Muscle layer of duodenum (tissue), 2 donors: ENCODE measurements at regions not wholly inside any gene's neighbourhood (a gene's known extent, or its start where the extent isn't known, plus 50 kb on each side); places are given as distances from the start of the nearest gene placed in this dataset.
"Not testable (repeated sequence)": the region's sequence is repeated elsewhere in the genome, so short reads cannot be mapped to it uniquely, and the experiment has no call there.

ENCODE experiments used
- H3K27ac ChIP-seq: one replicate; pipeline ENCODE4 v1.7.0; 2013; ENCODE audit warnings: mild to moderate bottlenecking, low read length
- H3K27me3 ChIP-seq: one replicate; pipeline ENCODE4 v1.7.0; 2013; ENCODE audit warnings: low read depth, mild to moderate bottlenecking, control low read depth, low read length
- H3K36me3 ChIP-seq, 2 donors: one replicate each; pipeline ENCODE4 v1.7.0; 2013; ENCODE audit warnings: low read length in 2 of 2, control low read depth in 1 of 2, mild to moderate bottlenecking in 1 of 2; ENCODE audit not compliant: insufficient read depth in 2 of 2, control insufficient read depth in 1 of 2
- H3K4me1 ChIP-seq, 2 donors: one replicate each; pipeline ENCODE4 v1.7.0; 2013; ENCODE audit warnings: low read length in 2 of 2, mild to moderate bottlenecking in 2 of 2, control low read depth in 1 of 2, moderate library complexity in 1 of 2; ENCODE audit not compliant: insufficient read depth in 2 of 2, control insufficient read depth in 1 of 2
- H3K4me3 ChIP-seq, 2 donors: one replicate each; pipeline ENCODE4 v1.7.0; 2013; ENCODE audit warnings: low read length in 2 of 2, low read depth in 1 of 2, mild to moderate bottlenecking in 1 of 2
- H3K9me3 ChIP-seq, 2 donors: one replicate each; pipeline ENCODE4 v1.7.0; 2013; ENCODE audit warnings: low read length in 2 of 2, control low read depth in 1 of 2, mild to moderate bottlenecking in 1 of 2; ENCODE audit not compliant: control insufficient read depth in 1 of 2
- donor health status: healthy.

DNA sequence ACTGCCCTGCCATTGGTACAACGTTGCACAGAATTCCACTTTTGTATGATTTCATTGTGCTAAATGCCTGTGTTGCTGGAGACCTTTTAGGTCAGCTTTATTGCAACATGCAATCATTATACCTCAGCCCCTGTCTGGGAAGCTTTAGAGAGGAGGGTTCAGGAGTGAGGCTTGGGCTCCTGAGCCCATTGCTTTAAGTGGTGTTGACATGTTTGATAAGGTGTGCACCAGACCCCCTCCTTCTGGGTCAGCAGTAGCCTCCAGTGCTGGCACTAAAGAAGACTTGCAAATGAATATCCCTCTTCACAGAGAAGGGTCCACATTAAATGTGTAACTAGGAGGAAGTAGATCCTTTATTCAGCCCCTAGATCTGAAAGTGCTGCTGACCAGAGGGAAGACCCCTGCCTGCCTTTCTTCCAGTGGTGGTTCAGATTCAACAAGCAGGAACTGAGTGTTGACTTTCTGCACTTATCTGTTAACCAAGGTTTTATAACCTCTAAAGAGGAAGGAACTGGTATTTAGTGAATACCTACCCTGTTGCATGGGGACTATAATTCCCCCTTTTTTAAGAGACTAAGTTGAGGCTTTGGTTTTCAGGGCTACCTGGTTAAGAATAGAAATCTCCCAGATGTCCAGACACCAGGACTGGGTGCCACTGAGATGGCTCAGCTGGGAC, 369.4 kb upstream of the IGFBP3 start:
- H3K4me3 ChIP-seq: no peak overlapping the region

DNA sequence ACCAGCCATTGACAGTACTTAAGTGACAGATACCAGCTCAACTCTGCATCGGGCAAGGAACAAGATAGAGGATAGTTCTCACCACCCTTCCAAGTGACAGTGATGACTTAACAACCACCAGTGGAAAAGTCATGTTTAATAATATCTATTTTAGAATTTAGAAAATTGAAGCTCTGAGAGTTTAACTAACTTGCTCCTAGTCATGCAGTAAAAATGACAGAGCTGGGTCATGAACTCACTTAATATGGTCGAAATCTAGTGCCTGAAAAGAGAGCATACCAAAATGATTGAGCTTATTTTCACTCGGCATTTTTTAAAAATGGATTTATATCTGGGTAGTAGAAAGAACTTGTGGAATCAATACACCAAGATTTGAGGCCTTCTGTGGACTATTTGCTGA, 367.8 kb upstream of the IGFBP3 start:
- H3K4me3 ChIP-seq: no peak overlapping the region
- H3K36me3 ChIP-seq: no peaks in the 10 kb centered on the region
- H3K4me1 ChIP-seq: peaks cover 3 to 7% of the 10 kb centered on the region in 2 donors
- no peaks in the 10 kb centered on the region for H3K27me3 ChIP-seq
- H3K27ac ChIP-seq: no peak overlapping the region
- H3K9me3 ChIP-seq: no peaks in the 10 kb centered on the region

More for the DNA sequence above, 369.4 kb upstream of the IGFBP3 start:
- Histone ChIP-seq H3K9me3 (no peaks in the 10 kb centered on the region), H3K36me3 (no peaks in the 10 kb centered on the region), H3K27me3 (no peaks in the 10 kb centered on the region), H3K4me1 (peaks cover 3 to 7% of the 10 kb centered on the region in 2 donors), H3K27ac (no peak overlapping the region)

GRCh38 chr7:46288010-46288409, 366.9 kb upstream of the IGFBP3 start:
- Histone ChIP-seq H3K4me1 (peaks cover 3 to 7% of the 10 kb centered on the region in 2 donors), H3K9me3 (no peaks in the 10 kb centered on the region), H3K27me3 (no peaks in the 10 kb centered on the region), H3K27ac (no peak overlapping the region), H3K36me3 (no peaks in the 10 kb centered on the region), H3K4me3 (no peak overlapping the region)

DNA sequence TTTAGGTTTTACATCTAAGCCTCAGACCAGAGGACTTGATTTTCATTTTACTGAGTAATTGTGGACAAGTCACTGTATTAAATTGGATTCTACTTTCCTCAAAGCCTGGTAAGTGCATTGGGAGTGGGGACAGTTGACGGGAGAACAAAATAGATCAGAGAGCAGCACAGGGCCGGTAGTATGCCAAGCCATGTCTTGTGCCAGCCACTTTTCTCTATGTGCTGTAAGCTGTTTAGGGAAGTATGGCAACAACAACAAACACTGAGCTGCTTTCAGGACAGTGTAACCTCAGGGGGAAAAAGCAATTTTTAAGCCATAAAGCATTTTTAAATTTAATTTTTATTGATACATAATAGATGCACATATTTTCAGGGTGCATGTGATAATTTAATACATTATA, 365.9 kb upstream of the IGFBP3 start:
- H3K4me1 ChIP-seq: peaks cover 2 to 7% of the 10 kb centered on the region in 2 donors
- H3K27ac ChIP-seq: no peak overlapping the region
- H3K4me3 ChIP-seq: no peak overlapping the region
- no peaks in the 10 kb centered on the region for H3K9me3 ChIP-seq
- H3K27me3 ChIP-seq: no peaks in the 10 kb centered on the region
- no peaks in the 10 kb centered on the region for H3K36me3 ChIP-seq

- Histone ChIP-seq H3K27ac (no peak overlapping the region), H3K27me3 (no peaks in the 10 kb centered on the region), H3K4me1 (peaks cover 0 to 7% of the 10 kb centered on the region in 2 donors), H3K36me3 (no peaks in the 10 kb centered on the region), H3K4me3 (no peak overlapping the region), H3K9me3 (no peaks in the 10 kb centered on the region)
These were observed 365.3 kb upstream of the IGFBP3 start for GRCh38 chr7:46286356-46286755.

DNA sequence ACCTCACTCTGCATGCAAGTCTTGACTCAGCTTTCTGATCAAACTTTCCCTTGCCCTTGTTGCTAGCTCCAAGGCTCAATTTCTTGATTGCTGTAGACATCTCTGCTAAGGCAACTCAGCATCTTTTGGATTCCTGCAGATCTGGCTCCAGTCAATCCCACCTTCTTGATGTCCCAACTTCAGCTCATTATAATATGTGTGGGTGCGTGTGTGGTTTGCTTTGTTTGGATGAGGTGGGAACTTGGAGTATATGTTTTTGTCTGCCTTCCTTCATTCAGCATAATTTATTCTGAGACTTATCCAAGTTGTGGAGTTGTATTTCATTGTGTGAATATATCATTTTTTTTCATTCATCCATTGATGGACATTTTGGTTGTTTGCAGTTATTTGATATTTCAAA, 364.8 kb upstream of the IGFBP3 start:
- Histone ChIP-seq H3K27me3 (no peaks in the 10 kb centered on the region), H3K4me3 (no peak overlapping the region), H3K27ac (no peak overlapping the region), H3K4me1 (peaks cover 0 to 3% of the 10 kb centered on the region in 2 donors), H3K36me3 (no peaks in the 10 kb centered on the region), H3K9me3 (no peaks in the 10 kb centered on the region)

DNA sequence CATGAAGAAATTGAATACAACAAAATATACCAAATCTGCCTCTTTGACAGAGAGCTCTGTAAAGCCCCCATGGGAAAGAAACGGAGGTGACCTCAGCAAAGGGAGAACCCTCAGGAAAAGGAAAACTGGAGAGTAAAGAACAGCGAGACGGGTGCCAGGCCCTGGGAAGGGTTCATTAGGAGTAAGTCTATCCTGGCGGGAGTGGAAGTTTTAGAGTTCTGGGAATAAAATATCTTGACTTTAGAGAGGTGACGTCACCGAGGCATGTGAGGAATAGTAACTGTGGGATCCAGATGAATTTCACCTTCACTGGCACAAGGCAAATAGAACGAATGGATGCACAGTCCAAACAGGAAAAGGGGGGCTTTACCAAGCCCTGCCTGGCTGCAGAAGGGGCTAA, 362.8 kb upstream of the IGFBP3 start:
- Histone ChIP-seq H3K27me3 (no peaks in the 10 kb centered on the region), H3K9me3 (no peaks in the 10 kb centered on the region), H3K27ac (no peak overlapping the region), H3K4me3 (no peak overlapping the region), H3K36me3 (no peaks in the 10 kb centered on the region), H3K4me1 (no peaks in the 10 kb centered on the region)

DNA sequence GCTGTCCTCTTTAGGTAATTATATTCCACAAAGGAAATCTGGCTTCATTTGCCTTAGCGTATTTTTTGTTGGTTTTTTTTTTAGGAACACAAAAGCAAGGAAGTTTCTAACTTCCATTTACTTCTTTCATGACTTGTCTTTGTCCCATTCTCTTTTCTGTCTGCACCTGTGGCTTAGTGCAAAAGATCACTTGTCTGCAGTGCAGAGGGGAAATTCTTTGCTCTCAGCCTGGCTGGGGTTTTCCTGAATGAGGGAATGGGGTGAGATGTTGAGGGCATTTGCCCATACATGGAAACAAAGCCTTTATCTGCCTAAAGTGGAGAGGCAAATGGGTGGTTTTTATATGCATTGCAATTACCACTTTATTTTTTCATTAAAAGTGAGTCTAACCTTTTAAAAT, 361.1 kb upstream of the IGFBP3 start:
- H3K9me3 ChIP-seq: no peaks in the 10 kb centered on the region

DNA sequence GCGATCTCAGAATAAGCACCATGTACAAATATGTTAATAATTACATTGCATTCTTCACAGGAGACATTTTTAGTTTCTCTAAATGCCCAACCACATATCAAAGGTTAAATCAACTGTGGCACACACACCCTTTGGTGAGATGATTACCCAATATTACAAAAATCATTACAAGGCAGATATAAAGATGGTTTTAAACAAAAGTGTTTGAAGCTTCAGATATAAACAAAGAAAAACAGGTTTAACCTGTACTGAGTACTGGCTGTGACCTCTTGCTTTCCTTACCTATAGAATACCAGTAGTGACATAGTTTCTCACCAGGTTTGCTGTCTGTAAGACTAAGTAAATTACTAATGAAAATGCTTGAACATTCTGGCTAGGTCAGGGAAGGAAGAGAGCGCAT, 360.0 kb upstream of the IGFBP3 start:
- Histone ChIP-seq H3K9me3 (no peaks in the 10 kb centered on the region), H3K4me1 (no peaks in the 10 kb centered on the region), H3K36me3 (no peaks in the 10 kb centered on the region), H3K4me3 (no peak overlapping the region), H3K27me3 (no peaks in the 10 kb centered on the region), H3K27ac (no peak overlapping the region)

More for the DNA sequence above, 361.1 kb upstream of the IGFBP3 start:
- Histone ChIP-seq H3K4me1 (no peaks in the 10 kb centered on the region), H3K36me3 (no peaks in the 10 kb centered on the region), H3K27me3 (no peaks in the 10 kb centered on the region), H3K27ac (no peak overlapping the region), H3K4me3 (no peak overlapping the region)

DNA sequence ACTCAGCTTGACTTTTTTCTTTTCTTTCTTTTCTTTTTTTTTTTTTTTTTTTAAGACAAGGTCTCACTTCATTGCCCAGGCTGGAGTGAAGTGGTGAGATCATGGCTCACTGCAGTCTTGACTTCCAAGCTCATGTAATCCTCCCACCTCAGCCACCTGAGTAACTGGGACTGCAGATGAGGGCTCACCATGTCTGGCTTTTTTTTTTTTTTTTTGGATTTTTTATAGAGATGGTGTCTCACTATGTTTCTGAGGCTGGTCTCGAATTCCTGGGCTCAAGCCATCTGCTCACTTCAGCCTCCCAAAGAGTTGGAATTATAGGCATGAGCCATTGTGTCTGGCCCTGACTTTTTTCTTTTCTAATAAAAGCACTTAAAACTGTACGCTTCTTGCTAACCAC, 358.2 kb upstream of the IGFBP3 start:
- H3K4me1 ChIP-seq: no peaks in the 10 kb centered on the region
- no peaks in the 10 kb centered on the region for H3K27me3 ChIP-seq
- no peaks in the 10 kb centered on the region for H3K9me3 ChIP-seq
- H3K36me3 ChIP-seq: no peaks in the 10 kb centered on the region
- H3K4me3 ChIP-seq: no peak overlapping the region
- no peak overlapping the region for H3K27ac ChIP-seq

- Histone ChIP-seq H3K9me3 (peaks cover 0 to 8% of the 10 kb centered on the region in 2 donors), H3K27ac (no peak overlapping the region), H3K4me3 (no peak overlapping the region), H3K4me1 (no peaks in the 10 kb centered on the region), H3K27me3 (no peaks in the 10 kb centered on the region), H3K36me3 (no peaks in the 10 kb centered on the region)
These were observed 343.6 kb upstream of the IGFBP3 start for GRCh38 chr7:46264646-46265045.

DNA sequence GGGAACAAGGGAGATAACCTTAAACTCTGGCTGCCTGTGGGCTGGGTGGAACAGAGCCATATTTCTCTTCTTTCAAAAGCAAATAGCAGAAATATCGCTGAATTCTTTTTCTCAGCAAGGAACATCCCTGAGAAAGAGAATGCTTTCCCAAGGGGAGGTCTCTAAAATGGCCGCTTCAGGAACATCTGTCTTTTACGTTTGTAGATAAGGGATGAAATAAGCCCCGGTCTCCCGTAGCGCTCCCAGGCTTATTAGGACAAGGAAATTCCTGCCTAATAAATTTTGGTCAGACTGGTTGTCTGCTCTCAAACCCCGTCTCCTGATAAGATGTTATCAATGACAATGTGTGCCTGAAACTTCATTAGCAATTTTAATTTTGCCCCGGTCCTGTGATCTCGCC, 340.6 kb upstream of the IGFBP3 start:
- H3K4me1 ChIP-seq, H3K27me3 ChIP-seq, H3K36me3 ChIP-seq, H3K9me3 ChIP-seq, H3K4me3 ChIP-seq, H3K27ac ChIP-seq: not testable (repeated sequence)
